HG02973 (cell line): ENCODE measurements at regions not wholly inside any gene's neighbourhood (a gene's known extent, or its start where the extent isn't known, plus 50 kb on each side); places are given as distances from the start of the nearest gene placed in this dataset.
"Not testable (repeated sequence)": the region's sequence is repeated elsewhere in the genome, so short reads cannot be mapped to it uniquely, and the experiment has no call there.

Source experiments
- ATAC-seq: cut with Tn5 transposase; IDR thresholded peaks from one replicate; pipeline ENCODE4 v1.9.1; 2021; ENCODE audit warnings: moderate library complexity; ENCODE audit not compliant: unreplicated experiment

DNA sequence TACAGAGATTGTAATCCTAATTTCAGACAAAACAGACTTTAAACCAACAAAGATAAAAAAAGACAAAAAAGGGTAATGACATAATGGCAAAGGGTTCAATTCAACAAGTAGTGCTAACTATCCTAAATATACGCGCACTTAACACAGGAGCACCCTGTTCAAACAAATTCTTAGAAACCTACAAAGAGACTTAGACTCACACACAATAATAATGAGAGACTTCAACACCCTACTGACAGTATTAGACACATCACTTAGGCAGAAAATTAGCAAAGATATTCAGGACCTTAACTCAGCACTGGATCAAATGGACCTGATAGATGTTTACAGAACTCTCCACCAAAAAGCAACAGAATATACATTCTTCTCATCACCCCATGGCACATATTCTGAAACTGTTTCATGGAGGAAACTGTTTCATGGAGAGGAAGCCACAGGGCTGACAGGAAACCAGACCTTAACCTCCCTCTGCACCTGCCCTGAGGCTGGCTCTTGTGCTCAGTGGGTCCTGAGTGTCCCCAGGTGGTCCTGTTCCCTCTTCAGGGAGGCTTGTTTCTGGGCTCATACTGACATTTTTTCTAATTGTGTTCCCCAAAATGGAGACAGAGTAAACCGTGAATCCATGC is 54.7 kb downstream of the OR4M2 start:
- ATAC-seq = not testable (repeated sequence)

DNA sequence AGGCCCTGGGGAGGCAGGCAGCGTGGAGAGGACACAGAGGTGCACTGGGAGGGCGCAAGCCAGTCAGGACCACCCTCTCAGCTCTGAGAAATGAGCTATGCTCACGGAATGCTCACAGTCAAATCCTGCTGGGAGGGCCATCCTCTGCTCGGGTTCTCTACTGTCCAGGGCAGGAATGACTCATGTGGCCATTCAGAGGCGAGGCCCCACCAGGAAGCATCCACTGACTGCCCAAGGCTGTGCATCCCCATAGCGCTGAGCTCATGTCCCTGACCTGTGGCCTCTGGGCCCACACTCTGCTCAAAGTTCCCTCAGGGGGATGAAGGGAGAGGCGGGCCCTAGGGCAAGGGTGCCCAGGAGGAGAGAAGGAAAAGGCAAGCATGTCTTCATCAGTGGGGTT is 57.2 kb downstream of the OR4M2 start:
- ATAC-seq = not testable (repeated sequence)

DNA sequence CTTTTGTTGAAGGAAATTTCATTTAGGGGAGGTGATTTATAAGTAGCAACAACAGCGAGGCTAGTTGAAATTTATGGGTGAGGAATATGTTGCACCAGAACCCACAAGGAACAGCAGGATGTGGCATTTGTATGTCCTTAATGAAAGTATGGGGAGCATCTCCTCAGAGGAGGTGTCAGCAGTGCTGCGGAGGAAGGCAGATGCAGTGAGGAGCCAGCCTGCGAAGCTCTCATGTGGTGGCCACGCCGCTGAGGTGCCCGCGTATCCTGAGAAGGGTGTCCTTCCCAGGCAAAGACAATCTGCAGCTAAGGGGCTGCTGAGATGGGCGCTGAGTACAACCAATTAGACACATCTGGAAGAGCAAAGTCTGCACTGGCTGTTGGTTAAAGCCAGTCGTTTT is 60.8 kb downstream of the OR4M2 start:
- ATAC-seq = not testable (repeated sequence)

DNA sequence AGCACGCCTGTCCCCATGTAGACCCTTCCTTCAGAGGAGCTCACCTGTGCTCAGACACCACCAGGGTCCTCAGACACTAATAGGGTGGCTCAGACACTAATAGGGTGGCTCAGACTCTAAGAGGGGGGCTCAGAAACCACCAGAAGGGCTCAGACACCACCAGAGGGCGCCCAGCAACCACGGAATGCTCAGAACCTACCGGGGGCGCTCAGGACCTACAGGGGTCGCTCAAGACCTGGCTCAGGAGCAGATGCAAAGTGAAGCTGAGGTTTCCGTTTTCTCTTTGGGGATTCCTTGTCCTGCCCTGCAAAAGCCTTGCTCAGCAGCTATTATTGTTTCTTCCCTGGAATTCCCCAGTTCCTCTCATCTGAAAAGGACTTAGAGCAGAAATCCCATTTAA is 67.8 kb downstream of the OR4M2 start:
- peak; percentile 91 for ATAC-seq

DNA sequence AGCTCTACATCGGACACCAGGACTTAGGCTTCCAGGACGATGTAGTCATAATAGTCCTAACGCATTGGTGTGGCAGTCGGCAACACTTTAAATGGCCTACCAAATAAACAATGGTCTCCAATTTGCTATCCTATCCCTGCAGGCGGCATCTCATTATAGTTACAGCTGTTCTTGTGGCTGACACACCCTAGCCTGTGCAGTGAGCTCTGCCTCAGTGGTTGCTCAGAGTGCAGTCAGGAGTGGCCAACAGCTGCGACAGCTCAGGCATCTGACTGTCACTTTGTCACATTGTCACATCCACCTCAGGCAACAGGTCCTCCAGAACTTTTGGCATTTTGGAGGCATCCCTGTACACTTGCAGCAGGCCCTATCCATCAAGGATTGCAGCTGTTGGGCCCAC is 77.9 kb downstream of the OR4M2 start:
- not testable (repeated sequence) for ATAC-seq

DNA sequence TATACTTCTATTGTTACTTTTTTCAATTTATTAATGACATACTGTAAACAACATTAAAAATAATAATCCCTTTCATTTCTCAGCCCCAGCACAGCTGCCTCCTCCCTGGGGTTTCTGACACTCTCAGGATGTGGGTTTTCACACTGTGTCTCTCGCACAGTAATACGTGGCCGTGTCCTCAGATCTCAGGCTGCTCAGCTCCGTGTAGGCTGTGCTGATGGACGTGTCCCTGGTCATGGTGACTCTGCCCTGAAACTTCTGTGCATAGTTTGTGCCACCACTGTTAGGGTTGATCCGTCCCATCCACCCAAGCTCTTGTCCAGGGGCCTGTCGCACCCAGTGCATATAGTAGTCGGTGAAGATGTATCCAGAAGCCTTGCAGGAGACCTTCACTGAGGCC is 80.0 kb downstream of the OR4M2 start:
- peak; percentile 7 for ATAC-seq

GRCh38 chr15:22160741-22161140 is 80.4 kb downstream of the OR4M2 start:
- peak; percentile 71 for ATAC-seq

- ATAC-seq = peak; percentile 75
These were observed 81.1 kb downstream of the OR4M2 start for GRCh38 chr15:22161398-22161797.

- ATAC-seq = not testable (repeated sequence)
These were observed 83.4 kb downstream of the OR4M2 start for GRCh38 chr15:22163715-22164114.

GRCh38 chr15:22167521-22167920 is 87.2 kb downstream of the OR4M2 start:
- ATAC-seq = not testable (repeated sequence)

DNA sequence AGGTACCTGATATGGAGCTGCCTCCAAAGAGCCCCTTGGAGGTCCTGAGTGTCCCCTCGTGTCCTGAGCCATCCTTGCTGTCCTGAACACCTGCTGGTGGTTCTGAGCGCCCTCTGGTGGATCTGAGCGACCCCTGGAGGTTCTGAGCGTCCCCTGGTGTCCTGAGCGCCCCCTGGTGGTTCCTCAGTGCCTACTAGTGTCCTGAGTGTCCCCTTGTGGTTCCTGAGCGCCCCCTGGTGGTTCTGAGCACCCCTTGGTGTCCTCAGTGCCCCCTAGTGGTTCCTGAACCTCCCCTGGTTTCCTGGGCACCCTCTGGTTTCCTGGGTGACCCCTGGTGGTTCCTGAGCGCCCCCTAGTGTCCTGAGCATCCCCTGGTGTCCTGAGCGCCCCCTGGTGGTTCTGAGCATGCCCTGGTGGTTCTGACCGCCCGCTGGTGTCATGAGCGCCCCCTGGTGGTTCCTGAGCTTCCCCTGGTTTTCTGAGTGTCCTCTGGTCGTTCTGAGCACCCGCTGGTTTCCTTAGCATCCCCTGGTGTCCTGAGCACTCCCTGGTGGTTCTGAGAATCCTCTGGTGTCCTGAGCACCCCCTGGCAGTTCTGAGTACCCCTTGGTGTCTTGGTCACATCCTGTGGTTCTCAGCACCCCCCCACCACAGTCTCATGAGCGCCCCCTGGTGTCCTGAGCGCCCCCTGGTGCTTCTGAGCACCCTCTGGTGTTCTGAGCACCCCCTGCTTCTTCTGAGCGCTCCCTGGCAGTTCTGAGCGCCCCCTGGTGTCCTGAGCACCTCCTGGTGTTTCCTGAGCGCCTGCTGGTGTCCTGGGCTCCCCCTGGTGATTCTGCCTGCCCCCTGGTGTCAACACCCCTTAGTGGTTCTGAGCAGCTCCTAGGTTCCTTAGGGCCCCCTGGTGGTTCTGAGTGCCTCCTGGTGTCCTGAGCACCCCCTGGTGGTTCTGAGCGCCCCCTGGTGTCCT is 93.0 kb downstream of the OR4M2 start:
- peak; percentile 70 for ATAC-seq

DNA sequence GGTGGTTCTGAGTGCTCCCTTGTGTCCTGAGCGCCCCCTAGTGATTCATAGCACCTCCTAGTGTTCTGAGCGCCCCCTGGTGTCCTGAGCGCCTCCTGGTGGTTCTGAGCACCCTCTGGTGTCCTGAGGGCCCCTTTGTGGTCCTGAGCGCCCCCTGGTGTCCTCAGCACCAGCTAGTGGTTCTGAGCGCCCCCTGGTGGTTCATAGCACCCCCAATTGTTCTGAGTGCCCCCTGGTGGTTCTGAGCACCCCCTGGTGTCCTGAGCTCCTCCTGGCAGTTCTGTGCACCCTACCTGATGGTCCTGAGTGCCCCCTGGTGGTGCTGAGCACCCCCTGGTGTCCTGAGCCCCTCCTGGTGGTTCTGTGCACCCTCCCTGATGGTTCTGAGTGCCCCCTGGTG is 93.8 kb downstream of the OR4M2 start:
- peak; percentile 57 for ATAC-seq

DNA sequence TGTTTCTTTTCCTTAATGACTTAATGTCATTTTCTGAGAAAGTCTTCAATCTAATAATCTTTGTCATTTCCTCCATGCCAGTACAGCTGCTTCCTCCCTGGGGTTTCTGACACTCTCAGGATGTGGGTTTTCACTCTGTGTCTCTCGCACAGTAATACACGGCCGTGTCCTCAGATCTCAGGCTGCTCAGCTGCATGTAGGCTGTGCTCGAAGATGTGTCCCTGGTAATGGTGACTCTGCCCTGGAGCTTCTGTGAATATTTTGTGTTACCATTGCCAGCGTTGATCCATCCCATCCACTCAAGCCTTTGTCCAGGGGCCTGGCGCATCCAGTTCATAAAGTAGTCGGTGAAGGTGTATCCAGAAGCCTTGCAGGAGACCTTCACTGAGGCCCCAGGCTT is 97.6 kb downstream of the OR4M2 start:
- not testable (repeated sequence) for ATAC-seq

GRCh38 chr15:22178438-22178837 is 98.1 kb downstream of the OR4M2 start:
- ATAC-seq = not testable (repeated sequence)

DNA sequence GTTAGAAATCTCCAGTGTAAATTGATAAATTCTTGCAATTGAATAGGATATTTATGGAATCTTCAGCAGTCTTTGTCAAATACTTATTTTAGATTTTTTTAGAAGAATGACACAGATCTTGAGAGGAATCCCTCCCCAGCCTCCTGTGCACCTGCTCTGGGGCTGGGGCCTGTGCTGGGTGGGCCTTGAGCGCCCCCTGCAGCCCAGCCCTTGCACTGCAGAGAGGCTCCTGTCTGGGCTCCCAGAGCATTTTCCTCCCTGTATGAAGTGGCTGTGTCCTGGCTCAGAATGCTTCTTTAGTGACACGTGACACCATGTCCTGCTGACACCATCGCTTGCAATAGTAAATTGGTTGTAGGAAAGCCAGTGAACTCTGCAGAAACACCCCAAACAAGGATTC is 98.7 kb downstream of the OR4M2 start:
- not testable (repeated sequence) for ATAC-seq

DNA sequence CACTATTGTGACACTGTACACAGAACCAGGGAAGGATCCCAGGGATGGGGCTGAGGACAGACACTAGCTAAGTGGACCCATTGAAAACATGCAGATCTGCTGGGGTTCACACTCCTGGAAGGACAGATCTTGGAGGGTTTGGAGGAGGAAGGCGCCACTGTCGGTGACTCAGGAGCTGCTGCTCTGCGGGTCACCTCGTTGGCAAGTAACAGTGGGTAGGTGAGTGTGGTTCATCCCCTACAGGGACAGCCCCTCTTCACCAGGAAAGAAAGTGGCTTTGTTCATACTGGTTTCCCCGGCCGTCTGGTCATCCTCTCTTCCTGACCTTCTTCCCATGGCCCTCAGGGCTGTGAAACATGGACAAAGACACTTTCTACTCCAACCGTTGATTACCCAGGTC is 100.3 kb downstream of the OR4M2 start:
- ATAC-seq = not testable (repeated sequence)

DNA sequence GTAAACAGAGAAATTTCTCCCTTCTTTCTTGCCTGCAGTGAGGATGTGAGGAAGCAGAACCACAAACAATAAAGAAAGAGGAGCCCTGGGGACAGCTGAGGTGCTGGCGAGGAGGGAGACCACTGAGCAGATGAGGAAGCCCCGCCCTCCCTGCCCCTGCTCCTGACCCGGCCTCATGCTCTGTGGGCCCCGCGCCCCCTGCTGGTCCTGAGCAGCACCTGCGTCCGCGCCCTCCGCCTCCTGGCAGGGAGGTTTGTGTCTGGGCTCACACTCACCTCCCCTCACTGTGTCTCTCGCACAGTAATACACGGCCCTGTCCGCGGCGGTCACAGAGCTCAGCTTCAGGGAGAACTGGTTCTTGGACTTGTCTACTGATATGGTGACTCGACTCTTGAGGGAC is 104.4 kb downstream of the OR4M2 start:
- not testable (repeated sequence) for ATAC-seq

- ATAC-seq = not testable (repeated sequence)
These were observed 106.7 kb downstream of the OR4M2 start for GRCh38 chr15:22186846-22187532.

DNA sequence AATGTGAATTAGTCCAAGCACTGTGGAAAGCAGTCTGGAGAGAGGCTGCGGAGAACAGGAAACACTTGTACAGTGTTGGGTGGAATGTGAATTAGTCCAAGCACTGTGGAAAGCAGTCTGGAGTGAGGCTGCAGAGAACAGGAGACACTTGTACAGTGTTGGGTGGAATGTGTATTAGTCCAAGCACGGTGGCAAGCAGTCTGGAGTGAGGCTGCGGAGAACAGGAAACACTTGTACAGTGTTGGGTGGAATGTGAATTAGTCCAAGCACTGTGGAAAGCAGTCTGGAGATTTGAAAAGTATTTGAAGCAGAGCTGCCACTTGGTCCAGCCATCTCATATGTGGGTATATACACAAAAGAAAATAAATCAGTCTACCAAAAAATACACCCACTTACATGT is 111.5 kb downstream of the OR4M2 start:
- ATAC-seq = not testable (repeated sequence)

- not testable (repeated sequence) for ATAC-seq
These were observed 114.7 kb downstream of the OR4M2 start for GRCh38 chr15:22194739-22195617.
